Trophoblast cell (in vitro differentiated cells and primary cell): ENCODE measurements at regions not wholly inside any gene's neighbourhood (a gene's known extent, or its start where the extent isn't known, plus 50 kb on each side); places are given as distances from the start of the nearest gene placed in this dataset.

Experiments
- DNase-seq, 2 donors: peaks; one replicate each; pipeline ENCODE4 v3.0.0-alpha.2; 2016
- H2AFZ ChIP-seq: 2 replicates; pipeline ENCODE4 v1.6.1; 2013; ENCODE audit warnings: low read length, moderate library complexity, mild to moderate bottlenecking; ENCODE audit not compliant: insufficient read depth, poor library complexity
- H2AK5ac ChIP-seq: 2 replicates; pipeline ENCODE4 v1.6.1; 2013; ENCODE audit warnings: mild to moderate bottlenecking, low read length
- H2BK120ac ChIP-seq: 2 replicates; pipeline ENCODE4 v1.6.1; 2013; ENCODE audit warnings: low read length, mild to moderate bottlenecking, moderate library complexity; ENCODE audit not compliant: insufficient read depth, poor library complexity
- H2BK12ac ChIP-seq: 2 replicates; pipeline ENCODE4 v1.6.1; 2013; ENCODE audit warnings: mild to moderate bottlenecking, low read length, moderate library complexity
- H2BK5ac ChIP-seq: 2 replicates; pipeline ENCODE4 v1.6.1; 2013; ENCODE audit warnings: low read length, low read depth, moderate library complexity, mild to moderate bottlenecking; ENCODE audit not compliant: poor library complexity
- H3K14ac ChIP-seq: 2 replicates; pipeline ENCODE4 v1.6.1; 2013; ENCODE audit warnings: mild to moderate bottlenecking, low read length
- H3K18ac ChIP-seq: 2 replicates; pipeline ENCODE4 v1.6.1; 2013; ENCODE audit warnings: mild to moderate bottlenecking, low read length
- H3K23ac ChIP-seq: 2 replicates; pipeline ENCODE4 v1.6.1; 2013; ENCODE audit warnings: low read length
- H3K27ac ChIP-seq: 2 replicates; pipeline ENCODE4 v1.5.1; 2013; ENCODE audit warnings: low read depth, mild to moderate bottlenecking, inconsistent platforms, low read length, moderate library complexity
- H3K27me3 ChIP-seq: 2 replicates; pipeline ENCODE4 v1.6.1; 2013; ENCODE audit warnings: inconsistent platforms, mild to moderate bottlenecking, low read length, moderate library complexity; ENCODE audit not compliant: insufficient read depth
- H3K36me3 ChIP-seq, 2 experiments: 1 replicate in 1 of 2; 2 replicates in 1 of 2; pipeline ENCODE4 v1.6.1; 2013; ENCODE audit warnings: low read length in 2 of 2, mild to moderate bottlenecking in 2 of 2, moderate library complexity in 1 of 2; ENCODE audit not compliant: insufficient read depth in 2 of 2, control insufficient read depth in 1 of 2
- H3K4ac ChIP-seq: 2 replicates; pipeline ENCODE4 v1.6.1; 2013; ENCODE audit warnings: low read depth, mild to moderate bottlenecking, low read length, moderate library complexity
- H3K4me1 ChIP-seq, 2 experiments: 1 replicate in 1 of 2; 2 replicates in 1 of 2; pipeline ENCODE4 v1.6.1; 2013; ENCODE audit warnings: low read length in 2 of 2, mild to moderate bottlenecking in 2 of 2, moderate library complexity in 1 of 2; ENCODE audit not compliant: insufficient read depth in 2 of 2, control insufficient read depth in 1 of 2
- H3K4me2 ChIP-seq: 2 replicates; pipeline ENCODE4 v1.6.1; 2013; ENCODE audit warnings: inconsistent platforms, mild to moderate bottlenecking, low read length, moderate library complexity
- H3K4me3 ChIP-seq: 2 replicates; pipeline ENCODE4 v1.5.1; 2013; ENCODE audit warnings: mild to moderate bottlenecking, low read depth, low read length, inconsistent platforms
- H3K79me1 ChIP-seq: one replicate; pipeline ENCODE4 v1.6.1; 2013; ENCODE audit warnings: low read length
- H3K79me2 ChIP-seq: 2 replicates; pipeline ENCODE4 v1.6.1; 2013; ENCODE audit warnings: low read length, mild to moderate bottlenecking; ENCODE audit not compliant: control insufficient read depth, insufficient read depth, poor library complexity
- H3K9ac ChIP-seq: 2 replicates; pipeline ENCODE4 v1.6.1; 2013; ENCODE audit warnings: mild to moderate bottlenecking, low read length
- H3K9me3 ChIP-seq: 2 replicates; pipeline ENCODE4 v1.6.1; 2013; ENCODE audit warnings: low read depth, mild to moderate bottlenecking, control low read depth, inconsistent platforms, low read length; ENCODE audit not compliant: insufficient read depth
- H4K12ac ChIP-seq: 2 replicates; pipeline ENCODE4 v1.6.1; 2013; ENCODE audit warnings: low read depth, mild to moderate bottlenecking, low read length, moderate library complexity
- H4K8ac ChIP-seq: 2 replicates; pipeline ENCODE4 v1.6.1; 2013; ENCODE audit warnings: low read depth, mild to moderate bottlenecking, low read length, moderate library complexity
- H4K91ac ChIP-seq: one replicate; pipeline ENCODE4 v1.6.1; 2013; ENCODE audit warnings: low read depth, mild to moderate bottlenecking, low read length, moderate library complexity
- WGBS: extraction: QIAGEN DNeasy Blood & Tissue Kit; methylation state at CpG from one replicate; pipeline ENCODE4 v1.1.7; 2013; ENCODE audit warnings: missing lambda C conversion rate; ENCODE audit not compliant: insufficient read length, insufficient coverage; ENCODE audit errors: extremely low coverage; 5-methylcytosine and 5-hydroxymethylcytosine counted together

DNA sequence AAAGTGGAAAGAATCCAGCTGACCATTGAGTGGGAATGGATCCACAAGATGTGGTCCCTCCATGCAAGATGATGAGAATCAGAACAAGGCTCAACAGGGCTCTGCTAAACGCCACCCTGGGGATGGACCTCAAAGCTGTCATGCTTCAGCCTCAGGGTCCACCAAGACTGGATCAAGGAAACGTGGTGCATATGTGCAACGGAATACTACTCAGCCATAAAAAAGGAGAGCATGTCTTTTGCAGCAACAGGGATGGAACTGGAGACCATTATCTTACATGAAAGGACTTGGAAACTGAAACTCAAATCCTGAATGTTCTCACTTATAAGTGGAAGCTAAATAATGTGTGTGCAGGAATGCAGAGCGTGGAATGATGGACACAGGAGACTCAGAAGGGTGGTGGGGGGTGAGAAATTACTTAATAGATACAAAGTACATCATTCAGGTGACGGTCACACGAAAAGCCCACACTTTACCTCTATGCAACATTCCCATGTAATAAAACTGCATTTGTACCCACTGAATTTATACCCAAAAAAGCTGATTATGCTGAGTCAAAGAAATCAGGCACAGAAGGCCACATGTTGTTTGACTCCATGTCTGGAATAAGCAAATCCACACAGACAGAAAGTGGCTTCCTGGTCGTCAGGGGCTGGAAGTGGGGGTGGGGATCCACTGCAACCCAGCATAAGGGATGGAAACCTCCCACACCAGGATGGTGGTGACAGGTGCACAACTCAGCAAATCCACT lies 116.1 kb downstream of the SHANK2 start:
- Histone ChIP-seq H4K12ac (no peak overlapping the region), H4K91ac (no peak overlapping the region)
- WGBS = no CpG with 5 or more reads among the region's 7 CpGs

GRCh38 chr11:71135112-71135511 lies 117.3 kb downstream of the SHANK2 start:
- Histone ChIP-seq H3K4me1 (no peaks in the 10 kb centered on the region), H3K4me2 (no peak overlapping the region), H3K4me3 (no peak overlapping the region), H2AFZ (no peak overlapping the region), H2BK5ac (no peak overlapping the region), H3K4ac (no peak overlapping the region), H3K27me3 (no peaks in the 10 kb centered on the region), H3K18ac (no peak overlapping the region), H2BK120ac (no peak overlapping the region), H2BK12ac (no peak overlapping the region), H3K36me3 (peaks cover 0 to 17% of the 10 kb centered on the region in 2 experiments), H4K91ac (no peak overlapping the region), H3K23ac (no peak overlapping the region), H3K9me3 (peaks cover 2% of the 10 kb centered on the region), H3K9ac (no peak overlapping the region), H4K8ac (no peak overlapping the region), H4K12ac (no peak overlapping the region), H3K27ac (no peak overlapping the region), H2AK5ac (no peak overlapping the region), H3K14ac (no peak overlapping the region), H3K79me1 (no peaks in the 10 kb centered on the region), H3K79me2 (no peaks in the 10 kb centered on the region)
- DNase-seq = no peak
- no CpG with 5 or more reads among the region's 6 CpGs for WGBS

More for the DNA sequence above, 116.1 kb downstream of the SHANK2 start:
- Histone ChIP-seq H2AFZ (no peak overlapping the region), H3K4me3 (no peak overlapping the region), H2AK5ac (no peak overlapping the region), H3K79me1 (no peaks in the 10 kb centered on the region), H3K79me2 (no peaks in the 10 kb centered on the region), H4K8ac (no peak overlapping the region), H3K23ac (no peak overlapping the region), H3K36me3 (peaks cover 1 to 19% of the 10 kb centered on the region in 2 experiments), H3K27ac (no peak overlapping the region), H3K9me3 (peaks cover 2% of the 10 kb centered on the region), H3K9ac (no peak overlapping the region), H3K4me1 (no peaks in the 10 kb centered on the region), H2BK12ac (no peak overlapping the region), H2BK120ac (no peak overlapping the region), H2BK5ac (no peak overlapping the region), H3K18ac (no peak overlapping the region), H3K4me2 (no peak overlapping the region), H3K4ac (no peak overlapping the region), H3K27me3 (no peaks in the 10 kb centered on the region), H3K14ac (no peak overlapping the region)
- DNase-seq = no peak

- no peaks in the 10 kb centered on the region for H3K79me2 ChIP-seq
- H3K18ac ChIP-seq = no peak overlapping the region
- H2BK5ac ChIP-seq = no peak overlapping the region
- H3K23ac ChIP-seq = no peak overlapping the region
- no peak overlapping the region for H4K8ac ChIP-seq
- WGBS = no CpG with 5 or more reads among the region's 9 CpGs
- H3K9me3 ChIP-seq = peaks cover 2% of the 10 kb centered on the region
- no peak for DNase-seq
- H3K36me3 ChIP-seq = peaks cover 0 to 11% of the 10 kb centered on the region in 2 experiments
- no peak overlapping the region for H2AFZ ChIP-seq
- H3K4ac ChIP-seq = no peak overlapping the region
- no peak overlapping the region for H2BK120ac ChIP-seq
- H4K12ac ChIP-seq = no peak overlapping the region
- H3K14ac ChIP-seq = no peak overlapping the region
- no peaks in the 10 kb centered on the region for H3K27me3 ChIP-seq
- H4K91ac ChIP-seq = no peak overlapping the region
- H3K79me1 ChIP-seq = no peaks in the 10 kb centered on the region
- no peak overlapping the region for H2AK5ac ChIP-seq
- no peaks in the 10 kb centered on the region for H3K4me1 ChIP-seq
- no peak overlapping the region for H3K27ac ChIP-seq
- H3K4me2 ChIP-seq = no peak overlapping the region
- no peak overlapping the region for H3K4me3 ChIP-seq
- no peak overlapping the region for H2BK12ac ChIP-seq
- no peak overlapping the region for H3K9ac ChIP-seq
These were observed 118.4 kb downstream of the SHANK2 start for GRCh38 chr11:71133946-71134345.

DNA sequence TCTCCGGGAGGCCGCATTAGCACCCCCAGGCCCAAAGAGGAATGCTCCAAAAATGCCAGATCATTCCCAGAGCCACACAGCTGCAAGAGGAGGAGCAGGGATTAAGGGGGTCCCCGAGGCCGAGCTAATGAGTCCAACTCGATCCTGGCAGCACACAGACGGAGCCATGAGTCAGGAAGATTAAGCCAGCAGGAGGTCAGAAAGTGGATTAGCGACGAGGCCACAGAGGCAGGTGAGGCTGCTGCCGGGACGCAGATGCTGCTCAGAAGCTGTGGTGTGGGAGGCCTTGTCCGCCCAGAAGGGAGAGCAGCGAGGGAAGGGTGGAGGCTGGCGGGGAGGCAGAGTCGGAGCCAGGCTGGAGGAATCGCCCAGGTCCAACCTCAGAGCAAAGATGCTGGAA lies 120.5 kb downstream of the SHANK2 start:
- Histone ChIP-seq H2BK120ac (no peak overlapping the region), H3K27ac (no peak overlapping the region), H3K9me3 (peaks cover 2% of the 10 kb centered on the region), H2BK5ac (no peak overlapping the region), H3K36me3 (peaks cover 2 to 10% of the 10 kb centered on the region in 2 experiments), H3K79me2 (no peaks in the 10 kb centered on the region), H4K91ac (no peak overlapping the region), H2AK5ac (no peak overlapping the region), H3K14ac (no peak overlapping the region), H3K79me1 (no peaks in the 10 kb centered on the region), H3K9ac (no peak overlapping the region), H3K4ac (no peak overlapping the region), H2BK12ac (no peak overlapping the region), H3K4me1 (peaks cover 4% of the 10 kb centered on the region in 2 experiments), H3K4me2 (no peak overlapping the region), H2AFZ (no peak overlapping the region), H3K18ac (no peak overlapping the region), H3K4me3 (no peak overlapping the region), H4K12ac (no peak overlapping the region), H3K27me3 (no peaks in the 10 kb centered on the region), H4K8ac (no peak overlapping the region), H3K23ac (no peak overlapping the region)
- no CpG with 5 or more reads among the region's 15 CpGs for WGBS
- DNase-seq = no peak
